DOHH2 (cell line): ENCODE measurements at regions not wholly inside any gene's neighbourhood (a gene's known extent, or its start where the extent isn't known, plus 50 kb on each side); places are given as distances from the start of the nearest gene placed in this dataset.
A peak's percentile ranks its signal among the peaks of the same experiment; 100 is the strongest.

ENCODE experiments used
- H3F3A ChIP-seq: fragments of 200-600 bp; sonication (generic), shearing (Covaris generic); 2 replicates; pipeline ENCODE4 v1.6.0; 2016; ENCODE audit warnings: antibody characterized with exemption, mild to moderate bottlenecking; ENCODE audit not compliant: control insufficient read depth, insufficient read depth
- H3K27ac ChIP-seq: fragments of 200-600 bp; sonication (generic); 2 replicates; pipeline ENCODE4 v1.5.1; 2014; ENCODE audit warnings: low read depth, mild to moderate bottlenecking, low read length, moderate library complexity
- H3K27me3 ChIP-seq: fragments of 200-600 bp; sonication (generic); 2 replicates; pipeline ENCODE4 v1.6.1; 2014; ENCODE audit warnings: mild to moderate bottlenecking, low read length, mixed read lengths; ENCODE audit not compliant: control insufficient read depth
- H3K36me3 ChIP-seq: fragments of 200-600 bp; sonication (generic); 2 replicates; pipeline ENCODE4 v1.6.1; 2014; ENCODE audit warnings: mild to moderate bottlenecking, low read length, moderate library complexity, mixed read lengths; ENCODE audit not compliant: control insufficient read depth
- H3K4me1 ChIP-seq: fragments of 200-600 bp; sonication (generic); 2 replicates; pipeline ENCODE4 v1.6.1; 2014; ENCODE audit warnings: mild to moderate bottlenecking, low read length, mixed read lengths; ENCODE audit not compliant: control insufficient read depth
- H3K4me2 ChIP-seq: fragments of 200-600 bp; sonication (generic); 2 replicates; pipeline ENCODE4 v1.6.0; 2014; ENCODE audit warnings: mild to moderate bottlenecking, low read length, moderate library complexity
- H3K4me3 ChIP-seq: fragments of 200-600 bp; sonication (generic); 2 replicates; pipeline ENCODE4 v1.5.1; 2014; ENCODE audit warnings: mild to moderate bottlenecking, low read length, mixed read lengths
- H3K79me2 ChIP-seq: fragments of 200-600 bp; sonication (generic); 2 replicates; pipeline ENCODE4 v1.6.1; 2014; ENCODE audit warnings: mild to moderate bottlenecking, low read length, mixed read lengths; ENCODE audit not compliant: control insufficient read depth
- H3K9me2 ChIP-seq: fragments of 200-600 bp; sonication (generic); replicated peaks from 2 replicates; pipeline ENCODE4 v1.6.1; 2014; ENCODE audit warnings: mild to moderate bottlenecking, low read length, mixed read lengths; ENCODE audit not compliant: control insufficient read depth
- H3K9me3 ChIP-seq: fragments of 200-600 bp; sonication (generic); 2 replicates; pipeline ENCODE4 v1.6.1; 2014; ENCODE audit warnings: antibody characterized with exemption, low read length, mixed read lengths; ENCODE audit not compliant: control insufficient read depth, insufficient read depth
- H4K20me1 ChIP-seq: fragments of 200-600 bp; sonication (generic); 2 replicates; pipeline ENCODE4 v1.6.0; 2014; ENCODE audit warnings: low read depth, mild to moderate bottlenecking, antibody characterized with exemption, low read length, moderate library complexity; ENCODE audit not compliant: control insufficient read depth, insufficient read depth
- CTCF ChIP-seq: fragments of 200-600 bp; sonication (generic); IDR thresholded peaks from one replicate; pipeline ENCODE4 v1.5.1; 2014; ENCODE audit warnings: antibody characterized with exemption, mild to moderate bottlenecking, low read depth, low read length; ENCODE audit not compliant: poor library complexity, severe bottlenecking
- EZH2phosphoT487 ChIP-seq: fragments of 200-600 bp; sonication (generic); IDR thresholded peaks from 2 replicates; pipeline ENCODE4 v1.6.1; 2017; ENCODE audit warnings: borderline replicate concordance, mild to moderate bottlenecking, antibody characterized with exemption, low read length, moderate library complexity, mixed read lengths

- Histone ChIP-seq H3K79me2 (no peaks in the 10 kb centered on the region), H3F3A (no peaks in the 10 kb centered on the region), H4K20me1 (no peaks in the 10 kb centered on the region), H3K9me3 (no peaks in the 10 kb centered on the region), H3K4me1 (no peaks in the 10 kb centered on the region), H3K36me3 (no peaks in the 10 kb centered on the region), H3K27me3 (peaks cover 12% of the 10 kb centered on the region), H3K4me2 (no peak overlapping the region), H3K4me3 (no peak overlapping the region), H3K9me2 (no peaks in the 10 kb centered on the region), H3K27ac (no peak overlapping the region)
- TF ChIP-seq CTCF, result no peak
- TF ChIP-seq EZH2phosphoT487, result no peak
Observed at GRCh38 chr6:6784514-6785162, 196.1 kb downstream of the LY86 start.

- H3K27ac ChIP-seq, result no peak overlapping the region
- H3K4me1 ChIP-seq, result no peaks in the 10 kb centered on the region
- H3K4me3 ChIP-seq, result no peak overlapping the region
- H3K4me2 ChIP-seq, result no peak overlapping the region
- H3K36me3 ChIP-seq, result no peaks in the 10 kb centered on the region
- TF ChIP-seq CTCF (no peak), EZH2phosphoT487 (no peak)
- H3K9me3 ChIP-seq, result no peaks in the 10 kb centered on the region
- H4K20me1 ChIP-seq, result no peaks in the 10 kb centered on the region
- no peaks in the 10 kb centered on the region for H3K79me2 ChIP-seq
- peaks cover 12% of the 10 kb centered on the region for H3K27me3 ChIP-seq
- H3K9me2 ChIP-seq, result no peaks in the 10 kb centered on the region
- H3F3A ChIP-seq, result no peaks in the 10 kb centered on the region
Observed at GRCh38 chr6:6785163-6785521, 196.6 kb downstream of the LY86 start.

- H3K36me3 ChIP-seq, result no peaks in the 10 kb centered on the region
- no peaks in the 10 kb centered on the region for H3K4me1 ChIP-seq
- H3K9me3 ChIP-seq, result no peaks in the 10 kb centered on the region
- no peak overlapping the region for H3K4me3 ChIP-seq
- TF ChIP-seq CTCF, result peak; percentile 43
- no peak for TF ChIP-seq EZH2phosphoT487
- H3F3A ChIP-seq, result no peaks in the 10 kb centered on the region
- no peak overlapping the region for H3K4me2 ChIP-seq
- peaks cover 15% of the 10 kb centered on the region for H3K27me3 ChIP-seq
- no peak overlapping the region for H3K27ac ChIP-seq
- no peaks in the 10 kb centered on the region for H3K9me2 ChIP-seq
- H3K79me2 ChIP-seq, result no peaks in the 10 kb centered on the region
- H4K20me1 ChIP-seq, result no peaks in the 10 kb centered on the region
Observed at GRCh38 chr6:6788394-6789032, 200.0 kb downstream of the LY86 start.
